ENCODE measurements at regions not wholly inside any gene's neighbourhood (a gene's known extent, or its start where the extent isn't known, plus 50 kb on each side); places are given as distances from the start of the nearest gene placed in this dataset.

DNA sequence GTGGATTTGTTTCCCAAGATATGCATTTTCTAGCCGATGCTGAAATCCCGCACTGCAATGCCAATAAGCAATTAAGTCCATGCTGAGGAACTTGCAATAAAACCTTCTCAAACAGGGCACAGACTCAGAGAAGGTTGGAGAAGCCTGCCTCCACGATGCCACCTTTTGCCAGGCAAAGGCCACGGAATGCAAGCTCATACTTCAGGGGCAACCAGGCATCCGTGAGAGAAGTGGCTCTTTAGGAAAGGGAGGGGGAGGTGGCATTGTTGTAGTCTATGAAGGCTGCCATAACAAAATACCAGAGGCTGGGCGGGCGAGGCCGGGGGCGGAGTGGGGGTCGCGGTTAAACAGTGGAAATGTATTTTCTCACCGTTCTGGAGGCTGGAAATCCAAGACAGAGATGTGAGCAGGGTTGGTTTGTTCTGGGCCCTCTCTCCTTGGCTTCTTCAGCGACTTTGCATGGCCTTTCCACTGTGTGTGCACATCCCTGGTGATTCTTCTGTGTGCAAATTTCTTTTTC is 689.5 kb downstream of the VRK1 start:
- TF ChIP-seq, protein P1, sequence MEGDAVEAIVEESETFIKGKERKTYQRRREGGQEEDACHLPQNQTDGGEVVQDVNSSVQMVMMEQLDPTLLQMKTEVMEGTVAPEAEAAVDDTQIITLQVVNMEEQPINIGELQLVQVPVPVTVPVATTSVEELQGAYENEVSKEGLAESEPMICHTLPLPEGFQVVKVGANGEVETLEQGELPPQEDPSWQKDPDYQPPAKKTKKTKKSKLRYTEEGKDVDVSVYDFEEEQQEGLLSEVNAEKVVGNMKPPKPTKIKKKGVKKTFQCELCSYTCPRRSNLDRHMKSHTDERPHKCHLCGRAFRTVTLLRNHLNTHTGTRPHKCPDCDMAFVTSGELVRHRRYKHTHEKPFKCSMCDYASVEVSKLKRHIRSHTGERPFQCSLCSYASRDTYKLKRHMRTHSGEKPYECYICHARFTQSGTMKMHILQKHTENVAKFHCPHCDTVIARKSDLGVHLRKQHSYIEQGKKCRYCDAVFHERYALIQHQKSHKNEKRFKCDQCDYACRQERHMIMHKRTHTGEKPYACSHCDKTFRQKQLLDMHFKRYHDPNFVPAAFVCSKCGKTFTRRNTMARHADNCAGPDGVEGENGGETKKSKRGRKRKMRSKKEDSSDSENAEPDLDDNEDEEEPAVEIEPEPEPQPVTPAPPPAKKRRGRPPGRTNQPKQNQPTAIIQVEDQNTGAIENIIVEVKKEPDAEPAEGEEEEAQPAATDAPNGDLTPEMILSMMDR (IDR thresholded peaks at IDR 0.05; ENCODE audit: insufficient read depth, low read length) = no peak
- TF ChIP-seq POLR2AphosphoS5 (IDR thresholded peaks at IDR 0.05; ENCODE audit: low read depth) = no peak
